HepG2 (cell line): ENCODE measurements at regions not wholly inside any gene's neighbourhood (a gene's known extent, or its start where the extent isn't known, plus 50 kb on each side); places are given as distances from the start of the nearest gene placed in this dataset.

ENCODE experiments used
- ATAC-seq: fragments of 200-7000 bp; cut with Tn5 transposase; 3 replicates; pipeline ENCODE4 v1.9.1; 2020; ENCODE audit warnings: mild to moderate bottlenecking, moderate library complexity
- BruUV-seq: library from RNA; stranded (reverse); fragments of 400-500 nt; replicated peaks from 2 replicates; lab custom pipeline; 2021; lab: Mats Ljungman, UMichigan
- CTCF ChIA-PET: fragments of 300-600 bp; formaldehyde crosslinking; extraction: SDS; loops from one replicate; lab custom pipeline; 2021; ENCODE audit warnings: low total read pairs, inconsistent platforms, low intra/inter-chr PET ratio; lab: Yijun Ruan, JAX
- POLR2A ChIA-PET: fragments of 350-600 bp; sonication (Branson Sonifier 250); formaldehyde crosslinking; loops from one replicate; lab custom pipeline; 2020; ENCODE audit warnings: antibody characterized with exemption, inconsistent platforms; lab: Yijun Ruan, JAX
- DNase-seq: peaks from one replicate; pipeline ENCODE4 v3.0.0-alpha.2; 2015; ENCODE audit warnings: low spot score
- FAIRE-seq: peaks from 3 replicates; lab custom pipeline; 2011; peaks lifted over from hg19 to GRCh38; lab: Jason Lieb, UNC
- H2AFZ ChIP-seq: one replicate; pipeline ENCODE4 v1.6.1; 2011; ENCODE audit warnings: low read length, inconsistent platforms
- H3K27ac ChIP-seq: fragments of 300-600 bp; 3 replicates; pipeline ENCODE4 v1.8.0; 2011; ENCODE audit warnings: mixed run types, mild to moderate bottlenecking, mixed read lengths, low read length, inconsistent platforms; ENCODE audit not compliant: insufficient read depth; ENCODE audit errors: extremely low read length
- H3K27me3 ChIP-seq, 2 experiments: fragments of 200-600 bp in 1 of 2; 2 replicates in 1 of 2; 3 replicates in 1 of 2; pipeline versions ENCODE4 v1.6.0 to v1.8.0; 2011; ENCODE audit warnings: low read length in 2 of 2, mild to moderate bottlenecking in 2 of 2, moderate library complexity in 2 of 2, inconsistent platforms in 1 of 2; ENCODE audit not compliant: insufficient read depth in 2 of 2, control insufficient read depth in 1 of 2
- H3K36me3 ChIP-seq, 2 experiments: fragments of 200-600 bp in 1 of 2; replicated peaks in 1 of 2; 2 replicates in 1 of 2; 3 replicates in 1 of 2; pipeline versions ENCODE4 v1.5.1 to v1.8.0; 2011; ENCODE audit warnings: low read length in 2 of 2, inconsistent platforms in 1 of 2; ENCODE audit not compliant: insufficient read depth in 2 of 2, control insufficient read depth in 1 of 2
- H3K4me1 ChIP-seq: 2 replicates; pipeline ENCODE4 v1.5.1; 2012; ENCODE audit warnings: low read length, inconsistent platforms; ENCODE audit not compliant: insufficient read depth
- H3K4me2 ChIP-seq: 2 replicates; pipeline ENCODE4 v1.6.0; 2011; ENCODE audit warnings: low read depth, low read length, inconsistent platforms
- H3K4me3 ChIP-seq, 3 experiments: fragments of 200-600 bp in 1 of 3; sonication (generic), shearing (Covaris generic) in 1 of 3; replicated peaks in 1 of 3; 2 replicates each; pipeline ENCODE4 v1.5.1; 2011 to 2016; ENCODE audit warnings: low read length in 3 of 3, inconsistent platforms in 2 of 3, low read depth in 2 of 3, mild to moderate bottlenecking in 2 of 3, control low read depth in 1 of 3, mixed read lengths in 1 of 3; ENCODE audit not compliant: insufficient read depth in 1 of 3
- H3K79me2 ChIP-seq: one replicate; pipeline ENCODE4 v1.6.1; 2011; ENCODE audit warnings: low read length, inconsistent platforms; ENCODE audit not compliant: insufficient read depth
- H3K9ac ChIP-seq: 2 replicates; pipeline ENCODE4 v1.6.0; 2011; ENCODE audit warnings: mild to moderate bottlenecking, low read depth, low read length, inconsistent platforms; ENCODE audit not compliant: insufficient read depth
- H3K9me3 ChIP-seq: 2 replicates; pipeline ENCODE4 v1.5.1; 2012; ENCODE audit warnings: mild to moderate bottlenecking, low read length
- H4K20me1 ChIP-seq: 2 replicates; pipeline ENCODE4 v1.6.0; 2011; ENCODE audit warnings: inconsistent platforms, mild to moderate bottlenecking, low read length, moderate library complexity; ENCODE audit not compliant: insufficient read depth
- DPF2 ChIP-seq: sonication (generic); formaldehyde crosslinking; IDR thresholded peaks from 2 replicates; pipeline ENCODE4 v1.4.0; 2020; ENCODE audit warnings: mild to moderate bottlenecking, low read depth, missing genetic modification reagents, borderline replicate concordance
- GPN1 ChIP-seq: sonication (generic); formaldehyde crosslinking; IDR thresholded peaks from 2 replicates; pipeline ENCODE4 v1.5.1; 2020; ENCODE audit warnings: missing genetic modification reagents, borderline replicate concordance
- IRF2 ChIP-seq: IDR thresholded peaks from 2 replicates; pipeline ENCODE4 v1.6.1; 2018; ENCODE audit warnings: missing genetic modification reagents, missing compliant biosample characterization
- KLF6 ChIP-seq: IDR thresholded peaks from 2 replicates; pipeline ENCODE4 v1.8.0; 2016; ENCODE audit warnings: missing biosample characterization, missing genetic modification reagents
- PAF1 ChIP-seq: IDR thresholded peaks from 2 replicates; pipeline ENCODE4 v1.6.1; 2016; ENCODE audit warnings: missing genetic modification reagents, missing compliant biosample characterization
- RBFOX2 ChIP-seq: fragments of 200-400 bp; formaldehyde crosslinking; IDR thresholded peaks from 2 replicates; pipeline ENCODE4 v1.6.1; 2017; ENCODE audit warnings: low read depth, mild to moderate bottlenecking, low read length
- THAP7 ChIP-seq: sonication (generic); formaldehyde crosslinking; IDR thresholded peaks from 2 replicates; pipeline ENCODE4 v1.8.1; 2023; ENCODE audit warnings: mild to moderate bottlenecking, missing genetic modification reagents
- YEATS4 ChIP-seq: sonication (generic); formaldehyde crosslinking; IDR thresholded peaks from 2 replicates; pipeline ENCODE4 v1.4.0; 2020; ENCODE audit warnings: missing genetic modification reagents, borderline replicate concordance
- ZBTB3 ChIP-seq: sonication (generic); formaldehyde crosslinking; IDR thresholded peaks from 2 replicates; pipeline ENCODE4 v1.4.0; 2020; ENCODE audit warnings: low read depth, mild to moderate bottlenecking, moderate library complexity, missing genetic modification reagents, borderline replicate concordance
- ZNF331 ChIP-seq: sonication (generic); formaldehyde crosslinking; IDR thresholded peaks from 2 replicates; pipeline ENCODE4 v1.4.0; 2020; ENCODE audit warnings: missing genetic modification reagents
- WGBS: methylation state at CpG from one replicate; pipeline ENCODE4 v1.1.6; 2017; ENCODE audit warnings: low lambda C conversion rate; 5-methylcytosine and 5-hydroxymethylcytosine counted together
- in situ Hi-C: cut with HindIII; loops from 2 replicates; pipeline ENCODE4 v1.10.0; 2017; ENCODE audit warnings: low pct_unique_long_range_greater_than_20kb; ENCODE audit not compliant: extremely low pct_ligation_motif_present
- intact Hi-C: fragments of 100-400 bp; cut with micrococcal nuclease; formaldehyde crosslinking; loops from one replicate; pipeline ENCODE4 v1.10.0; 2022; ENCODE audit not compliant: unreplicated experiment

GRCh38 chr4:13865871-13866669 lies 238.5 kb upstream of the BOD1L1 start:
- POLR2A ChIA-PET: no interaction called here
- no peaks in the 10 kb centered on the region for H3K79me2 ChIP-seq
- H4K20me1 ChIP-seq: no peaks in the 10 kb centered on the region
- H3K4me2 ChIP-seq: no peak overlapping the region
- H2AFZ ChIP-seq: no peak overlapping the region
- no peaks in the 10 kb centered on the region for H3K4me1 ChIP-seq
- TF ChIP-seq YEATS4 (CRISPR knock-in tag) (no peak), IRF2 (no peak), GPN1 (CRISPR knock-in tag) (no peak), PAF1 (CRISPR knock-in tag) (no peak), ZNF331 (no peak), DPF2 (CRISPR knock-in tag) (no peak), ZBTB3 (CRISPR knock-in tag) (no peak), KLF6 (CRISPR knock-in tag) (no peak), RBFOX2 (no peak), THAP7 (no peak)
- intact Hi-C loops: no loop called here
- FAIRE-seq: no peak
- 6% methylated on average over 7 of the region's 7 CpGs for WGBS
- DNase-seq: no peak
- no peak overlapping the region for H3K27ac ChIP-seq
- H3K9me3 ChIP-seq: peaks cover 71% of the 10 kb centered on the region
- no peak overlapping the region for H3K9ac ChIP-seq
- ATAC-seq: no peak
- no TSS peak for BruUV-seq
- no peaks in the 10 kb centered on the region for H3K27me3 ChIP-seq
- H3K4me3 ChIP-seq: no peak overlapping the region
- CTCF ChIA-PET: no interaction called here
- H3K36me3 ChIP-seq: no peaks in the 10 kb centered on the region
- in situ Hi-C loops: no loop called here
